ENCODE measurements at regions not wholly inside any gene's neighbourhood (a gene's known extent, or its start where the extent isn't known, plus 50 kb on each side); places are given as distances from the start of the nearest gene placed in this dataset.

GRCh38 chr15:45743426-45744235 is 108.8 kb downstream of the SQOR start:
- Histone ChIP-seq H3K27ac (ENCODE audit: low read length) (no peak overlapping the region), H3K36me3 (ENCODE audit: insufficient read depth, low read depth, low read length) (no peaks in the 10 kb centered on the region), H3K27me3 (ENCODE audit: insufficient read depth, low read length) (no peaks in the 10 kb centered on the region), H3K4me1 (ENCODE audit: insufficient read depth, low read length) (peaks cover 7% of the 10 kb centered on the region; the same call in 1 of the 2 replicates), H3K9me3 (ENCODE audit: insufficient read depth, low read depth, low read length) (no peaks in the 10 kb centered on the region), H3K4me3 (ENCODE audit: low read length) (no peak overlapping the region), H3K9ac (ENCODE audit: low read depth, low read length) (no peak overlapping the region)

- H3K27ac ChIP-seq (ENCODE audit: low read length), result no peak overlapping the region
- H3K9me3 ChIP-seq (ENCODE audit: insufficient read depth, low read depth, low read length), result no peaks in the 10 kb centered on the region
- H3K36me3 ChIP-seq (ENCODE audit: insufficient read depth, low read depth, low read length), result no peaks in the 10 kb centered on the region
- no peak overlapping the region for H3K4me3 ChIP-seq (ENCODE audit: low read length)
- no peak overlapping the region for H3K9ac ChIP-seq (ENCODE audit: low read depth, low read length)
- H3K4me1 ChIP-seq (ENCODE audit: insufficient read depth, low read length), result peaks cover 7% of the 10 kb centered on the region; the same call in 1 of the 2 replicates
- no peaks in the 10 kb centered on the region for H3K27me3 ChIP-seq (ENCODE audit: insufficient read depth, low read length)
These were observed 109.4 kb downstream of the SQOR start for GRCh38 chr15:45744236-45744589.

- no peak overlapping the region for H3K27ac ChIP-seq (ENCODE audit: low read length)
- no peak overlapping the region for H3K4me3 ChIP-seq (ENCODE audit: low read length)
- no peaks in the 10 kb centered on the region for H3K27me3 ChIP-seq (ENCODE audit: insufficient read depth, low read length)
- no peaks in the 10 kb centered on the region for H3K36me3 ChIP-seq (ENCODE audit: insufficient read depth, low read depth, low read length)
- no peaks in the 10 kb centered on the region for H3K9me3 ChIP-seq (ENCODE audit: insufficient read depth, low read depth, low read length)
- H3K9ac ChIP-seq (ENCODE audit: low read depth, low read length), result no peak overlapping the region
- H3K4me1 ChIP-seq (ENCODE audit: insufficient read depth, low read length), result peaks cover 7% of the 10 kb centered on the region; the same call in 1 of the 2 replicates
These were observed 112.6 kb downstream of the SQOR start for GRCh38 chr15:45747426-45747825.

GRCh38 chr15:45751629-45752028 is 116.8 kb downstream of the SQOR start:
- no peak overlapping the region for H3K4me3 ChIP-seq (ENCODE audit: low read length)
- no peak overlapping the region for H3K27ac ChIP-seq (ENCODE audit: low read length)
- H3K4me1 ChIP-seq (ENCODE audit: insufficient read depth, low read length), result no peaks in the 10 kb centered on the region
- H3K36me3 ChIP-seq (ENCODE audit: insufficient read depth, low read depth, low read length), result no peaks in the 10 kb centered on the region
- no peaks in the 10 kb centered on the region for H3K9me3 ChIP-seq (ENCODE audit: insufficient read depth, low read depth, low read length)
- no peaks in the 10 kb centered on the region for H3K27me3 ChIP-seq (ENCODE audit: insufficient read depth, low read length)
- H3K9ac ChIP-seq (ENCODE audit: low read depth, low read length), result no peak overlapping the region

DNA sequence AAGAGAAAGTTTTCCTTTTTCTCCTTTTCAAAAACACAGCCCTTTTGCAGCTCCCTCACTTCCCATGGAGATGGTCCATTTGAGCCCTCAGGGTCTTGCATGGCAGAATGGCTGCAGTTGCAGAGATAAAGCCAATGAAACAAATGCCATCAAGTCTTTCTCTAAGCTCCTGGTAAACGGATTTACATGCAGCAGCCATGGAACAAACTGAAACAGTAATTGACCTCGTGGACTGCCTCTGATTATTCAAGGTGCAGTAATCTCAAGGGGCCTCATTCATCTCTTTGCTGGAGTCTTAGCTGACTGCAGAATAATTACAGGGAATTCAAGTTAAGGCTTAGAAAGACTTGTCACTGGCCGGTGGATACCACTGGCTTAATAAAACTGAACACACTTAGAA is 125.1 kb downstream of the SQOR start:
- no peaks in the 10 kb centered on the region for H3K36me3 ChIP-seq (ENCODE audit: insufficient read depth, low read depth, low read length)
- no peaks in the 10 kb centered on the region for H3K27me3 ChIP-seq (ENCODE audit: insufficient read depth, low read length)
- no peak overlapping the region for H3K27ac ChIP-seq (ENCODE audit: low read length)
- no peaks in the 10 kb centered on the region; the same call in 1 of the 2 replicates for H3K9me3 ChIP-seq (ENCODE audit: insufficient read depth, low read depth, low read length)
- no peak overlapping the region for H3K9ac ChIP-seq (ENCODE audit: low read depth, low read length)
- no peaks in the 10 kb centered on the region for H3K4me1 ChIP-seq (ENCODE audit: insufficient read depth, low read length)
- H3K4me3 ChIP-seq (ENCODE audit: low read length), result no peak overlapping the region

GRCh38 chr15:45762726-45763125 is 127.9 kb downstream of the SQOR start:
- Histone ChIP-seq H3K9me3 (ENCODE audit: insufficient read depth, low read depth, low read length) (no peaks in the 10 kb centered on the region; the same call in 1 of the 2 replicates), H3K9ac (ENCODE audit: low read depth, low read length) (no peak overlapping the region), H3K4me1 (ENCODE audit: insufficient read depth, low read length) (no peaks in the 10 kb centered on the region), H3K27ac (ENCODE audit: low read length) (no peak overlapping the region), H3K36me3 (ENCODE audit: insufficient read depth, low read depth, low read length) (no peaks in the 10 kb centered on the region), H3K4me3 (ENCODE audit: low read length) (no peak overlapping the region), H3K27me3 (ENCODE audit: insufficient read depth, low read length) (no peaks in the 10 kb centered on the region)

DNA sequence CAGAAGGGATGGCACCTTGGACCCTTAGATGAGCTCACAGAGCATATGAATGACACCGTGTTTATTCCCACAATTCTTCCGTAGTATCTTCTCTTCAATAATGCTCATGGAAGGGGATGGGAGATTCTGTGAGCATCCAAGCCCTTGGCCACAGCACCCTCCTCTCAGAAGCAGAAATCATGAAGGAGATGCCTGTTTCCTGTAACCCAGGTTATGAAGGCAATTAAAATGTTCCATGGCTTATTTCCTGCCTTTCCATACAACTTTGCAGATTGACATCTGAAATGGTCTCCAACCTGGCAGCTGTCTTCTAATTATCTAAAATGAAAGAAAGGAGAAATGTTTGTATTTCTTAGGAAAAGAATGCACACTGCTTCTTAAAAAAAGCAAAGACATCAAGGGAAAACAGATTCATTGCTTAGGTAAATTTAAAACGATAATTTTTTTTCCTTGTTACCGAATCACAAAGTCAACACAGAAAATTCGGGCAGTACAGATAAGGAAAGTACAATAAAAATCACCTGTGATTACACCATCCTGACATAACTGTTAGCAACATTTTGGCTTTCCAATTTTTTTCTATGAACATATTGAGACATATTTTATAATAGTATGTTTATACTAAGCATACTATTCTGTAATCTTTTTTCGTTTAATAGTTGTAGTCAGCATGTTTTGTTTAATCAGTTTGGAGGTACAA is 128.5 kb downstream of the SQOR start:
- no peaks in the 10 kb centered on the region for H3K27me3 ChIP-seq (ENCODE audit: insufficient read depth, low read length)
- no peak overlapping the region for H3K9ac ChIP-seq (ENCODE audit: low read depth, low read length)
- no peaks in the 10 kb centered on the region for H3K36me3 ChIP-seq (ENCODE audit: insufficient read depth, low read depth, low read length)
- H3K4me3 ChIP-seq (ENCODE audit: low read length), result no peak overlapping the region
- no peak overlapping the region for H3K27ac ChIP-seq (ENCODE audit: low read length)
- no peaks in the 10 kb centered on the region; the same call in 1 of the 2 replicates for H3K9me3 ChIP-seq (ENCODE audit: insufficient read depth, low read depth, low read length)
- no peaks in the 10 kb centered on the region for H3K4me1 ChIP-seq (ENCODE audit: insufficient read depth, low read length)

GRCh38 chr15:45773149-45773548 is 138.3 kb downstream of the SQOR start:
- Histone ChIP-seq H3K9me3 (ENCODE audit: insufficient read depth, low read depth, low read length) (no peaks in the 10 kb centered on the region), H3K27ac (ENCODE audit: low read length) (no peak overlapping the region), H3K4me1 (ENCODE audit: insufficient read depth, low read length) (no peaks in the 10 kb centered on the region), H3K4me3 (ENCODE audit: low read length) (no peak overlapping the region), H3K27me3 (ENCODE audit: insufficient read depth, low read length) (no peaks in the 10 kb centered on the region), H3K36me3 (ENCODE audit: insufficient read depth, low read depth, low read length) (no peaks in the 10 kb centered on the region), H3K9ac (ENCODE audit: low read depth, low read length) (no peak overlapping the region)

DNA sequence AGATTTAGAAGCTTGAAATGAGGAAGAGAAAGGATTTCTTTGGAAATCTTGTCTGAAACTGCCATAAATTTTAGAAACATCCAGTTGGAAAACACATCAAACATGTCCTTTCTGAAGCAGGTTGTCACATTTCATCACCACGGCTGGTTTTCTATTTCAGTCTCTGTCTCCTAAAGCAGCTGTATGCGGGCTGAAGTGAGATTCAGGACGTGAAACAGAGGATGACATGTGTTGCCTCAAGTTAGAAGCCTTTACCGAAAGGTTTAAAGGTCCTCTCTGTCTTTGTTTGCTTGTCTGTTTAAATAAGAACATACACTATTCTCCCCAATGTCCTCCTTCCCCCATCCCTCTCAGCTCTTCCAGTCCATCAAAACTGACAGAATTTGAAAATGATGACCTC is 141.9 kb downstream of the SQOR start:
- no peak overlapping the region for H3K9ac ChIP-seq (ENCODE audit: low read depth, low read length)
- H3K27ac ChIP-seq (ENCODE audit: low read length), result no peak overlapping the region
- H3K27me3 ChIP-seq (ENCODE audit: insufficient read depth, low read length), result no peaks in the 10 kb centered on the region
- H3K9me3 ChIP-seq (ENCODE audit: insufficient read depth, low read depth, low read length), result no peaks in the 10 kb centered on the region
- no peak overlapping the region for H3K4me3 ChIP-seq (ENCODE audit: low read length)
- H3K4me1 ChIP-seq (ENCODE audit: insufficient read depth, low read length), result peaks cover 1% of the 10 kb centered on the region; the same call in 1 of the 2 replicates
- H3K36me3 ChIP-seq (ENCODE audit: insufficient read depth, low read depth, low read length), result no peaks in the 10 kb centered on the region

DNA sequence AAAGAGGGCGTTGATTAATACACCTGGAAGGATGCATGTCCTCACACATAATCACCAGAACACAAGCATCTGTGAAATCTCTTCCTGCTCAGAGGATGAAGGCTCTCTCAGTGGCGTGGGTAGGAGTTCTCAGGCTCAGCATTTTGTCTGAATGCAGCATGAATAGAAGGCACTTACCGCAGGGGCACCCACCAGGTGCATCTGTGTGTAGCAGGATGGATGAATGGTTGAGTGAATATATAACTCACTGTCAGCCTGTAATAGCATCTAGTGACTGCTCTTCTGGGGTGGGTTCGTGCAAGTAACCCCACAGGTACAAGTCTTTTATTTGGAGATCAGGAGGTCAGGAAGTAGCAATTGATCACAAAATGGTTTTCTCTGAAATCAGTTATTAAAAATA is 143.0 kb downstream of the SQOR start:
- H3K9ac ChIP-seq (ENCODE audit: low read depth, low read length), result no peak overlapping the region
- H3K27me3 ChIP-seq (ENCODE audit: insufficient read depth, low read length), result no peaks in the 10 kb centered on the region
- H3K36me3 ChIP-seq (ENCODE audit: insufficient read depth, low read depth, low read length), result no peaks in the 10 kb centered on the region
- H3K9me3 ChIP-seq (ENCODE audit: insufficient read depth, low read depth, low read length), result no peaks in the 10 kb centered on the region
- peaks cover 9% of the 10 kb centered on the region; the same call in 1 of the 2 replicates for H3K4me1 ChIP-seq (ENCODE audit: insufficient read depth, low read length)
- no peak overlapping the region for H3K27ac ChIP-seq (ENCODE audit: low read length)
- no peak overlapping the region for H3K4me3 ChIP-seq (ENCODE audit: low read length)

- H3K4me3 ChIP-seq (ENCODE audit: low read length), result no peak overlapping the region
- H3K27ac ChIP-seq (ENCODE audit: low read length), result no peak overlapping the region
- H3K27me3 ChIP-seq (ENCODE audit: insufficient read depth, low read length), result no peaks in the 10 kb centered on the region
These were observed 145.5 kb downstream of the SQOR start for GRCh38 chr15:45780352-45780751.

GRCh38 chr15:45784656-45785055 is 149.8 kb downstream of the SQOR start:
- no peaks in the 10 kb centered on the region for H3K27me3 ChIP-seq (ENCODE audit: insufficient read depth, low read length)
- H3K4me3 ChIP-seq (ENCODE audit: low read length), result no peak overlapping the region
- peaks cover 9% of the 10 kb centered on the region; the same call in 1 of the 2 replicates for H3K4me1 ChIP-seq (ENCODE audit: insufficient read depth, low read length)
- no peak overlapping the region for H3K9ac ChIP-seq (ENCODE audit: low read depth, low read length)
- no peaks in the 10 kb centered on the region for H3K9me3 ChIP-seq (ENCODE audit: insufficient read depth, low read depth, low read length)
- no peak overlapping the region for H3K27ac ChIP-seq (ENCODE audit: low read length)
- no peaks in the 10 kb centered on the region for H3K36me3 ChIP-seq (ENCODE audit: insufficient read depth, low read depth, low read length)

More at GRCh38 chr15:45780352-45780751, 145.5 kb downstream of the SQOR start:
- Histone ChIP-seq H3K9ac (ENCODE audit: low read depth, low read length) (no peak overlapping the region), H3K36me3 (ENCODE audit: insufficient read depth, low read depth, low read length) (no peaks in the 10 kb centered on the region), H3K9me3 (ENCODE audit: insufficient read depth, low read depth, low read length) (no peaks in the 10 kb centered on the region), H3K4me1 (ENCODE audit: insufficient read depth, low read length) (peaks cover 9% of the 10 kb centered on the region; the same call in 1 of the 2 replicates)

All from iPS-20b (cell line).